ENCODE measurements at regions not wholly inside any gene's neighbourhood (a gene's known extent, or its start where the extent isn't known, plus 50 kb on each side); places are given as distances from the start of the nearest gene placed in this dataset.

- DNase-seq (ENCODE audit: low read depth, low spot score): no peak
- Mint-ChIP-seq H3K9me3 (peaks cover 15% of the 10 kb centered on the region), H3K27ac (ENCODE audit: unreplicated experiment) (no peak overlapping the region), H3K36me3 (ENCODE audit: low read depth) (peaks cover 4% of the 10 kb centered on the region), H3K4me1 (no peaks in the 10 kb centered on the region), H3K4me3 (no peak overlapping the region), H3K27me3 (ENCODE audit: low read depth) (no peaks in the 10 kb centered on the region)
- no peak for TF ChIP-seq CTCF (conservative IDR thresholded peaks at IDR 0.05)
These were observed 295.1 kb downstream of the FOXG1 start for GRCh38 chr14:29061702-29062101.

- DNase-seq (ENCODE audit: low read depth, low spot score): no peak
- no peak overlapping the region for H3K27ac Mint-ChIP-seq (ENCODE audit: unreplicated experiment)
- no peak for TF ChIP-seq CTCF (conservative IDR thresholded peaks at IDR 0.05)
- peaks cover 4% of the 10 kb centered on the region for H3K36me3 Mint-ChIP-seq (ENCODE audit: low read depth)
- H3K4me3 Mint-ChIP-seq: no peak overlapping the region
- H3K4me1 Mint-ChIP-seq: no peaks in the 10 kb centered on the region
- no peaks in the 10 kb centered on the region for H3K27me3 Mint-ChIP-seq (ENCODE audit: low read depth)
- H3K9me3 Mint-ChIP-seq: peaks cover 15% of the 10 kb centered on the region
These were observed 295.9 kb downstream of the FOXG1 start for GRCh38 chr14:29062466-29062865.

GRCh38 chr14:29062976-29063375 is 296.4 kb downstream of the FOXG1 start:
- H3K36me3 Mint-ChIP-seq (ENCODE audit: low read depth): peaks cover 4% of the 10 kb centered on the region
- H3K4me3 Mint-ChIP-seq: no peak overlapping the region
- no peaks in the 10 kb centered on the region for H3K4me1 Mint-ChIP-seq
- DNase-seq (ENCODE audit: low read depth, low spot score): no peak
- H3K27ac Mint-ChIP-seq (ENCODE audit: unreplicated experiment): no peak overlapping the region
- no peak for TF ChIP-seq CTCF (conservative IDR thresholded peaks at IDR 0.05)
- peaks cover 15% of the 10 kb centered on the region for H3K9me3 Mint-ChIP-seq
- H3K27me3 Mint-ChIP-seq (ENCODE audit: low read depth): no peaks in the 10 kb centered on the region

GRCh38 chr14:29064305-29064900 is 297.8 kb downstream of the FOXG1 start:
- Mint-ChIP-seq H3K4me1 (no peaks in the 10 kb centered on the region), H3K9me3 (peaks cover 17% of the 10 kb centered on the region), H3K27me3 (ENCODE audit: low read depth) (no peaks in the 10 kb centered on the region), H3K4me3 (no peak overlapping the region), H3K27ac (ENCODE audit: unreplicated experiment) (no peak overlapping the region), H3K36me3 (ENCODE audit: low read depth) (peaks cover 4% of the 10 kb centered on the region)
- no peak for DNase-seq (ENCODE audit: low read depth, low spot score)
- TF ChIP-seq CTCF (conservative IDR thresholded peaks at IDR 0.05): no peak

GRCh38 chr14:29069228-29069627 is 302.6 kb downstream of the FOXG1 start:
- H3K4me3 Mint-ChIP-seq: no peak overlapping the region
- DNase-seq (ENCODE audit: low read depth, low spot score): no peak
- no peaks in the 10 kb centered on the region for H3K27me3 Mint-ChIP-seq (ENCODE audit: low read depth)
- H3K36me3 Mint-ChIP-seq (ENCODE audit: low read depth): peaks cover 4% of the 10 kb centered on the region
- no peaks in the 10 kb centered on the region for H3K4me1 Mint-ChIP-seq
- no peak overlapping the region for H3K27ac Mint-ChIP-seq (ENCODE audit: unreplicated experiment)
- H3K9me3 Mint-ChIP-seq: peaks cover 22% of the 10 kb centered on the region
- TF ChIP-seq CTCF (conservative IDR thresholded peaks at IDR 0.05): no peak
